Stimulated activated CD4-positive, alpha-beta T cell treated with anti-CD3 and anti-CD28 coated beads, Interleukin-12 subunit alpha, Interleukin-12 subunit beta, amount 100 ng/mL, for 24 hours (primary cell): ENCODE measurements at regions not wholly inside any gene's neighbourhood (a gene's known extent, or its start where the extent isn't known, plus 50 kb on each side); places are given as distances from the start of the nearest gene placed in this dataset.
"Not testable (repeated sequence)": the region's sequence is repeated elsewhere in the genome, so short reads cannot be mapped to it uniquely, and the experiment has no call there.

Experiments used
- DNase-seq, 2 experiments: peaks; one replicate each; pipeline ENCODE4 v3.0.0-alpha.2; 2020; ENCODE audit warnings: low read depth in 2 of 2

GRCh38 chr2:173720306-173720705 lies 244.9 kb downstream of the SP3 start:
- DNase-seq: no peak

GRCh38 chr2:173734797-173735196 lies 230.4 kb downstream of the SP3 start:
- DNase-seq: no peak

GRCh38 chr2:173737954-173738575 lies 227.1 kb downstream of the SP3 start:
- not testable (repeated sequence) for DNase-seq

GRCh38 chr2:173739006-173739405 lies 226.2 kb downstream of the SP3 start:
- no peak for DNase-seq

GRCh38 chr2:173740639-173741038 lies 224.5 kb downstream of the SP3 start:
- DNase-seq: no peak

GRCh38 chr2:173741759-173742158 lies 223.4 kb downstream of the SP3 start:
- no peak for DNase-seq

- DNase-seq: no peak
Observed at GRCh38 chr2:173747035-173747434, 218.1 kb downstream of the SP3 start.

GRCh38 chr2:173749315-173749714 lies 215.9 kb downstream of the SP3 start:
- no peak for DNase-seq

- no peak for DNase-seq
Observed at GRCh38 chr2:173750353-173750801, 214.8 kb downstream of the SP3 start.

GRCh38 chr2:173750831-173751230 lies 214.3 kb downstream of the SP3 start:
- DNase-seq: no peak

- DNase-seq: no peak
Observed at GRCh38 chr2:173751245-173751975, 213.8 kb downstream of the SP3 start.

GRCh38 chr2:173752152-173752551 lies 213.0 kb downstream of the SP3 start:
- DNase-seq: no peak

GRCh38 chr2:173753441-173753840 lies 211.7 kb downstream of the SP3 start:
- no peak for DNase-seq

GRCh38 chr2:173754165-173754564 lies 211.0 kb downstream of the SP3 start:
- no peak for DNase-seq

- no peak for DNase-seq
Observed at GRCh38 chr2:173754837-173755236, 210.3 kb downstream of the SP3 start.

GRCh38 chr2:173755798-173756197 lies 209.4 kb downstream of the SP3 start:
- no peak for DNase-seq

GRCh38 chr2:173759959-173760358 lies 205.2 kb downstream of the SP3 start:
- DNase-seq: no peak

- no peak for DNase-seq
Observed at GRCh38 chr2:173760553-173760952, 204.6 kb downstream of the SP3 start.

GRCh38 chr2:173761603-173762119 lies 203.5 kb downstream of the SP3 start:
- DNase-seq: no peak

GRCh38 chr2:173762221-173762620 lies 203.0 kb downstream of the SP3 start:
- DNase-seq: no peak

- DNase-seq: no peak
Observed at GRCh38 chr2:173762864-173763263, 202.3 kb downstream of the SP3 start.

GRCh38 chr2:173763641-173764040 lies 201.5 kb downstream of the SP3 start:
- no peak for DNase-seq

GRCh38 chr2:173764094-173764493 lies 201.1 kb downstream of the SP3 start:
- DNase-seq: no peak
